Pancreas (tissue), 10 donors: ENCODE measurements at regions not wholly inside any gene's neighbourhood (a gene's known extent, or its start where the extent isn't known, plus 50 kb on each side); places are given as distances from the start of the nearest gene placed in this dataset.

Experiments used
- ATAC-seq, 4 donors: fragments of 200-7000 bp; cut with Tn5 transposase; one replicate each; pipeline versions ENCODE4 v1.8.0 to v1.9.1; 2020; ENCODE audit warnings: mild to moderate bottlenecking in 4 of 4, moderate library complexity in 4 of 4
- DNase-seq, 6 donors: peaks; one replicate each; pipeline ENCODE4 v3.0.0-alpha.2; 2020
- FAIRE-seq: peaks from 2 replicates; lab custom pipeline; 2012; peaks lifted over from hg19 to GRCh38; lab: Jason Lieb, UNC
- H3K27ac ChIP-seq, 4 donors: fragments of 200-600 bp; sonication (generic); 1 replicate in 3 of 4; 2 replicates in 1 of 4; pipeline versions ENCODE4 v1.5.0 to v1.8.0; 2020
- H3K27me3 ChIP-seq, 4 donors: fragments of 200-600 bp; one replicate each; pipeline ENCODE4 v1.8.0; 2021
- H3K36me3 ChIP-seq, 3 donors: fragments of 200-600 bp; sonication (generic) in 1 of 3; one replicate each; pipeline versions ENCODE4 v1.5.0 to v1.8.0; 2020 to 2021
- H3K4me1 ChIP-seq, 3 donors: fragments of 200-600 bp; one replicate each; pipeline ENCODE4 v1.8.0; 2021
- H3K4me3 ChIP-seq, 4 donors: fragments of 200-600 bp; sonication (generic) in 2 of 4; one replicate each; pipeline versions ENCODE4 v1.5.0 to v1.8.0; 2020 to 2021
- H3K9me3 ChIP-seq, 4 donors: fragments of 200-600 bp; one replicate each; pipeline ENCODE4 v1.8.0; 2021
- CTCF ChIP-seq, 4 donors: fragments of 200-600 bp; sonication (generic) in 3 of 4; IDR thresholded peaks; one replicate each; pipeline versions ENCODE4 v1.5.0 to v1.8.0; 2021; ENCODE audit warnings: antibody characterized with exemption in 4 of 4
- WGBS, 2 donors: extraction: QIAGEN DNeasy Blood & Tissue Kit; methylation state at CpG; one replicate each; pipeline ENCODE4 v1.1.7; 2013; 5-methylcytosine and 5-hydroxymethylcytosine counted together
- intact Hi-C, 3 donors: fragments of 100-400 bp; cut with DNase I; formaldehyde crosslinking; loops; one replicate each; pipeline versions ENCODE4 v1.11.1 to v1.14.2; 2022
- donor health status: healthy with polysubstance abuse.
- donor health status: DM: no; HTN: no; CAD: no; lungs with moderate emphysema.
- donor health status: DM: no; HTN: no; CAD: no.
- donor health status: control.
- donor health status: control.
- donor health status: Bipolar disorder and iron deficiency.
- donor health status: DM: yes; HTN: yes; CAD: no.
- donor health status: DM: no; HTN: no; CAD: no.
- donor health status: DM: no; HTN: no; CAD: no.
- donor health status: DM: yes; HTN: yes; CAD: no.

GRCh38 chr17:13958773-13959172 lies 110.5 kb upstream of the COX10 start:
- FAIRE-seq (no peak), DNase-seq (no peak), ATAC-seq (no peak)
- intact Hi-C loops: no loop called here
- Histone ChIP-seq H3K9me3 (no peaks in the 10 kb centered on the region), H3K4me3 (no peak overlapping the region), H3K4me1 (no peaks in the 10 kb centered on the region), H3K27ac (no peak overlapping the region), H3K36me3 (no peaks in the 10 kb centered on the region), H3K27me3 (no peaks in the 10 kb centered on the region)
- 71 to 84% methylated on average over 4 of the region's 4 CpGs for WGBS, 2 donors
- TF ChIP-seq CTCF (IDR thresholded peaks at IDR 0.05): no peak

- intact Hi-C loops: no loop called here
- no peaks in the 10 kb centered on the region for H3K36me3 ChIP-seq
- DNase-seq (no peak), FAIRE-seq (no peak), ATAC-seq (no peak)
- H3K4me1 ChIP-seq: no peaks in the 10 kb centered on the region
- no peaks in the 10 kb centered on the region for H3K27me3 ChIP-seq
- no peaks in the 10 kb centered on the region for H3K9me3 ChIP-seq
- H3K27ac ChIP-seq: no peak overlapping the region
- H3K4me3 ChIP-seq: no peak overlapping the region
- 93 to 94% methylated on average over 4 of the region's 4 CpGs for WGBS, 2 donors
- no peak for TF ChIP-seq CTCF (IDR thresholded peaks at IDR 0.05)
These were observed 108.0 kb upstream of the COX10 start for GRCh38 chr17:13961265-13961664.

- Histone ChIP-seq H3K4me1 (no peaks in the 10 kb centered on the region), H3K4me3 (no peak overlapping the region), H3K27ac (no peak overlapping the region), H3K27me3 (no peaks in the 10 kb centered on the region), H3K9me3 (no peaks in the 10 kb centered on the region), H3K36me3 (no peaks in the 10 kb centered on the region)
- no peak for TF ChIP-seq CTCF (IDR thresholded peaks at IDR 0.05)
- DNase-seq (no peak), ATAC-seq (no peak), FAIRE-seq (no peak)
- intact Hi-C loops: no loop called here
- WGBS, 2 donors: 60 to 61% methylated on average over 2 of the region's 2 CpGs
These were observed 106.5 kb upstream of the COX10 start for GRCh38 chr17:13962716-13963240.

- Histone ChIP-seq H3K9me3 (no peaks in the 10 kb centered on the region), H3K4me1 (no peaks in the 10 kb centered on the region), H3K4me3 (no peak overlapping the region), H3K27ac (no peak overlapping the region), H3K27me3 (no peaks in the 10 kb centered on the region), H3K36me3 (no peaks in the 10 kb centered on the region)
- ATAC-seq (no peak), FAIRE-seq (no peak), DNase-seq (no peak)
- no peak for TF ChIP-seq CTCF (IDR thresholded peaks at IDR 0.05)
- 92 to 94% methylated on average over 7 of the region's 7 CpGs for WGBS, 2 donors
- intact Hi-C loops: no loop called here
These were observed 101.9 kb upstream of the COX10 start for GRCh38 chr17:13967416-13967815.

GRCh38 chr17:13970531-13970930 lies 98.8 kb upstream of the COX10 start:
- 85% methylated on average over 5 of the region's 5 CpGs for WGBS, 2 donors
- no peak for FAIRE-seq
- no peak for ATAC-seq

More at GRCh38 chr17:13970531-13970930, 98.8 kb upstream of the COX10 start:
- intact Hi-C loops: no loop called here
- no peaks in the 10 kb centered on the region for H3K9me3 ChIP-seq
- H3K27me3 ChIP-seq: no peaks in the 10 kb centered on the region
- no peak for DNase-seq
- no peak overlapping the region for H3K4me3 ChIP-seq
- no peak for TF ChIP-seq CTCF (IDR thresholded peaks at IDR 0.05)
- H3K27ac ChIP-seq: no peak overlapping the region
- no peaks in the 10 kb centered on the region for H3K36me3 ChIP-seq
- H3K4me1 ChIP-seq: no peaks in the 10 kb centered on the region
